ENCODE measurements at regions not wholly inside any gene's neighbourhood (a gene's known extent, or its start where the extent isn't known, plus 50 kb on each side); places are given as distances from the start of the nearest gene placed in this dataset.

DNA sequence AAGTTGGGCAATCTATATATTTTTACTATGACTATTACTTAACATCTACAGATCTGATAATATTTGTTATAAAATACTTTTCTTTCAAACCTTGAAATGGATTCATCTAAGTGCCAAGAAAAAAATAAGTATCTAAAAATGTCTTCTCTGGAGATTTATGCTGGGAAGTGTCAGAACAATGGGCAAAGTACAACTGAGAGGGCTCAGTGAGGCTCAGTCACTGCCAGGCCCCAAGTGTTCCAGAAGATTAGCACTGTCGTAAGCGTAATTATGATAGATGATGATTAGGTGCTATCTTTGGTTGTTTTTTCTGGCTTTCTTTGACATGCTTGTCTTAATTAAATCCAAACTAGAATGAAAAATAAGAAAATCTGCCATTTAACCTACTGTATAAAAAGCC lies 72.2 kb upstream of the ADAMTS19 start:
- no peak for DNase-seq (ENCODE audit: low read depth)
- ChIA-PET CTCF (no interaction called here), POLR2A (no interaction called here)
- no peaks in the 10 kb centered on the region for H3K27me3 ChIP-seq (ENCODE audit: control insufficient read depth, insufficient read depth, low read length)
- TF ChIP-seq, protein P1, sequence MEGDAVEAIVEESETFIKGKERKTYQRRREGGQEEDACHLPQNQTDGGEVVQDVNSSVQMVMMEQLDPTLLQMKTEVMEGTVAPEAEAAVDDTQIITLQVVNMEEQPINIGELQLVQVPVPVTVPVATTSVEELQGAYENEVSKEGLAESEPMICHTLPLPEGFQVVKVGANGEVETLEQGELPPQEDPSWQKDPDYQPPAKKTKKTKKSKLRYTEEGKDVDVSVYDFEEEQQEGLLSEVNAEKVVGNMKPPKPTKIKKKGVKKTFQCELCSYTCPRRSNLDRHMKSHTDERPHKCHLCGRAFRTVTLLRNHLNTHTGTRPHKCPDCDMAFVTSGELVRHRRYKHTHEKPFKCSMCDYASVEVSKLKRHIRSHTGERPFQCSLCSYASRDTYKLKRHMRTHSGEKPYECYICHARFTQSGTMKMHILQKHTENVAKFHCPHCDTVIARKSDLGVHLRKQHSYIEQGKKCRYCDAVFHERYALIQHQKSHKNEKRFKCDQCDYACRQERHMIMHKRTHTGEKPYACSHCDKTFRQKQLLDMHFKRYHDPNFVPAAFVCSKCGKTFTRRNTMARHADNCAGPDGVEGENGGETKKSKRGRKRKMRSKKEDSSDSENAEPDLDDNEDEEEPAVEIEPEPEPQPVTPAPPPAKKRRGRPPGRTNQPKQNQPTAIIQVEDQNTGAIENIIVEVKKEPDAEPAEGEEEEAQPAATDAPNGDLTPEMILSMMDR (IDR thresholded peaks at IDR 0.05; ENCODE audit: insufficient read depth, low read depth, low read length): no peak
- H3K36me3 ChIP-seq (ENCODE audit: control insufficient read depth, insufficient read depth, low read length): no peaks in the 10 kb centered on the region
- H3K4me3 ChIP-seq (ENCODE audit: low read depth, low read length): no peak overlapping the region

GRCh38 chr5:129392681-129393080 lies 67.4 kb upstream of the ADAMTS19 start:
- POLR2A ChIA-PET: no interaction called here
- no peak for DNase-seq (ENCODE audit: low read depth)

DNA sequence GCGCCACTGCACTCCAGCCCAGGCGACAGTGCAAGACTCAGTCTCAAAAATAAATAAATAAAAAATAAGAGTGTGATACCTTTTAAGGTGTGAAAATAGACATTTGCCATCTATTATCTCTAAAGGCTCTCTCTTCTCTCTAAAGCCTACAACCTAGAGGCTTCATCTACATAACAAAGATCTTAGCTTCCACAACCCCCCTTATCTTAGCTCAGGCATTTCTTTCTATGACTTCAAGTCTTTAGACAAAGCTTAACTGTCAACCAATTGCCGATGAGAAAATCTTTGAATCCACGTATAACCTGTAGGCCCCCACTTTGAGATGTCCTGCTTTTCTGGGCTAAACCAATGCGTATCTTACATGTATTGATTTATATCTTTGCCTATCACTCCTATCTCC lies 64.9 kb upstream of the ADAMTS19 start:
- Histone ChIP-seq H3K27me3 (ENCODE audit: control insufficient read depth, insufficient read depth, low read length) (no peaks in the 10 kb centered on the region), H3K36me3 (ENCODE audit: control insufficient read depth, insufficient read depth, low read length) (no peaks in the 10 kb centered on the region), H3K4me3 (ENCODE audit: low read depth, low read length) (no peak overlapping the region)
- no peak for DNase-seq (ENCODE audit: low read depth)
- CTCF ChIA-PET: no interaction called here
- TF ChIP-seq, protein P1 (IDR thresholded peaks at IDR 0.05; ENCODE audit: insufficient read depth, low read depth, low read length): no peak
- POLR2A ChIA-PET: no interaction called here

More at GRCh38 chr5:129392681-129393080, 67.4 kb upstream of the ADAMTS19 start:
- H3K27me3 ChIP-seq (ENCODE audit: control insufficient read depth, insufficient read depth, low read length): no peaks in the 10 kb centered on the region
- TF ChIP-seq, protein P1 (IDR thresholded peaks at IDR 0.05; ENCODE audit: insufficient read depth, low read depth, low read length): no peak
- CTCF ChIA-PET: no interaction called here
- no peak overlapping the region for H3K4me3 ChIP-seq (ENCODE audit: low read depth, low read length)
- H3K36me3 ChIP-seq (ENCODE audit: control insufficient read depth, insufficient read depth, low read length): no peaks in the 10 kb centered on the region

- CTCF ChIA-PET: no interaction called here
- no peak for DNase-seq (ENCODE audit: low read depth)
- no peak overlapping the region for H3K4me3 ChIP-seq (ENCODE audit: low read depth, low read length)
- POLR2A ChIA-PET: no interaction called here
- TF ChIP-seq, protein P1 (IDR thresholded peaks at IDR 0.05; ENCODE audit: insufficient read depth, low read depth, low read length): no peak
- H3K36me3 ChIP-seq (ENCODE audit: control insufficient read depth, insufficient read depth, low read length): no peaks in the 10 kb centered on the region
- H3K27me3 ChIP-seq (ENCODE audit: control insufficient read depth, insufficient read depth, low read length): no peaks in the 10 kb centered on the region
Observed at GRCh38 chr5:129398026-129398678, 61.9 kb upstream of the ADAMTS19 start.

- TF ChIP-seq, protein P1 (IDR thresholded peaks at IDR 0.05; ENCODE audit: insufficient read depth, low read depth, low read length): no peak
- ChIA-PET CTCF (no interaction called here), POLR2A (no interaction called here)
- H3K4me3 ChIP-seq (ENCODE audit: low read depth, low read length): no peak overlapping the region
- no peaks in the 10 kb centered on the region for H3K36me3 ChIP-seq (ENCODE audit: control insufficient read depth, insufficient read depth, low read length)
- no peaks in the 10 kb centered on the region for H3K27me3 ChIP-seq (ENCODE audit: control insufficient read depth, insufficient read depth, low read length)
- DNase-seq (ENCODE audit: low read depth): no peak
Observed at GRCh38 chr5:129399069-129399468, 61.0 kb upstream of the ADAMTS19 start.

Measured in BJ (cell line).